HEK293T (cell line): ENCODE measurements at regions not wholly inside any gene's neighbourhood (a gene's known extent, or its start where the extent isn't known, plus 50 kb on each side); places are given as distances from the start of the nearest gene placed in this dataset.

Experiments used
- BHLHE40 ChIP-seq: fragments of 450-650 bp; IDR thresholded peaks from 2 replicates; pipeline ENCODE4 v1.6.1; 2016; ENCODE audit warnings: mild to moderate bottlenecking, moderate library complexity, borderline replicate concordance
- ELF4 ChIP-seq: fragments of 450-650 bp; IDR thresholded peaks from 2 replicates; pipeline ENCODE4 v1.6.1; 2017; ENCODE audit warnings: antibody characterized with exemption
- HDGF ChIP-seq: fragments of 450-650 bp; IDR thresholded peaks from 2 replicates; pipeline ENCODE4 v1.6.1; 2017; ENCODE audit warnings: antibody characterized with exemption, borderline replicate concordance
- L3MBTL2 ChIP-seq: fragments of 450-650 bp; conservative IDR thresholded peaks from 2 replicates; pipeline ENCODE4 v1.6.1; 2016; ENCODE audit warnings: mild to moderate bottlenecking
- NFRKB ChIP-seq: fragments of 450-650 bp; IDR thresholded peaks from 2 replicates; pipeline ENCODE4 v1.6.1; 2016; ENCODE audit warnings: mild to moderate bottlenecking, moderate library complexity

DNA sequence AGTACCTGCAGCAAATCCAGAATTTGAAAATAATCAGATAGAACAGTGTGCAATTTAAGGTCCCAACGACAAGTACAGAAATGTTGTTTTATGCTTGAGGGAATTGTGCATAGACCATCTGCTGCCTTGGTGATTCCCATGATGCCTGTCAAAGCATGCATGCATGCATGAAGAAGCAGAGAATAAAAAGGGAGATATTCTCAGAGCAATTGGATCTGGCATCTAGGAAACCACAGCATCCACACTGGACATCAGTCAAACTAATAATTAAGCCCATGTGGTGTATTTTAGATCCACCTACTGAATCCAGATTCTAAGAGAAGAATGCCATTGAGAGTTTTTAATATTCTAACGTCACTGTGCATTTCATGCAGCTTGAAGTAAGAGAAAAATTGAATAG, 361.2 kb downstream of the FSIP2 start:
- TF ChIP-seq L3MBTL2 (no peak), BHLHE40 (no peak), ELF4 (no peak), NFRKB (no peak), HDGF (no peak)
